ENCODE measurements at regions not wholly inside any gene's neighbourhood (a gene's known extent, or its start where the extent isn't known, plus 50 kb on each side); places are given as distances from the start of the nearest gene placed in this dataset.

- TF ChIP-seq POLR2A (IDR thresholded peaks at IDR 0.05; ENCODE audit: borderline replicate concordance, extremely low read depth, insufficient read depth, insufficient read length), result no peak
- TF ChIP-seq ZNF274 (IDR thresholded peaks at IDR 0.05; ENCODE audit: low read depth, low read length), result no peak
- TF ChIP-seq CTCF (IDR thresholded peaks at IDR 0.05 in 2 of 3, conservative IDR thresholded peaks at IDR 0.05 in 1 of 3; ENCODE audit: borderline replicate concordance in 1 of 3, insufficient read depth in 1 of 3, low read depth in 2 of 3, low read length in 2 of 3), result no peak
- no peak for TF ChIP-seq POLR2AphosphoS5 (IDR thresholded peaks at IDR 0.05; ENCODE audit: low read depth, low read length)
- no peak for TF ChIP-seq RAD21 (IDR thresholded peaks at IDR 0.05; ENCODE audit: low read depth)
- TF ChIP-seq REST (IDR thresholded peaks at IDR 0.05; ENCODE audit: low read depth), result no peak
- no peak for TF ChIP-seq EZH2 (IDR thresholded peaks at IDR 0.05)
Measured at GRCh38 chrX:39681885-39682284, 415.9 kb downstream of the BCOR start.

All from HCT116 (cell line).